Stimulated activated naive CD8-positive, alpha-beta T cell treated with anti-CD3 and anti-CD28 coated beads, Interleukin-15, Interleukin-2, amounts not matched to agents 100 U/mL and 50 U/mL, for 24 hours (primary cell): ENCODE measurements at regions not wholly inside any gene's neighbourhood (a gene's known extent, or its start where the extent isn't known, plus 50 kb on each side); places are given as distances from the start of the nearest gene placed in this dataset.

Experiments
- ATAC-seq: fragments of 150-1000 bp; cut with Tn5 transposase; one replicate; pipeline ENCODE4 v1.10.0; 2021
- DNase-seq: peaks from one replicate; pipeline ENCODE4 v3.0.0; 2021

- no peak for DNase-seq
Measured at GRCh38 chr5:114252226-114252625, 109.6 kb upstream of the KCNN2 start.

GRCh38 chr5:114255260-114255659 is 106.6 kb upstream of the KCNN2 start:
- ATAC-seq (peak; percentile 14), DNase-seq (no peak)

More at GRCh38 chr5:114252226-114252625, 109.6 kb upstream of the KCNN2 start:
- no peak for ATAC-seq

- no peak for ATAC-seq
- no peak for DNase-seq
Measured at GRCh38 chr5:114261989-114262388, 99.9 kb upstream of the KCNN2 start.

DNA sequence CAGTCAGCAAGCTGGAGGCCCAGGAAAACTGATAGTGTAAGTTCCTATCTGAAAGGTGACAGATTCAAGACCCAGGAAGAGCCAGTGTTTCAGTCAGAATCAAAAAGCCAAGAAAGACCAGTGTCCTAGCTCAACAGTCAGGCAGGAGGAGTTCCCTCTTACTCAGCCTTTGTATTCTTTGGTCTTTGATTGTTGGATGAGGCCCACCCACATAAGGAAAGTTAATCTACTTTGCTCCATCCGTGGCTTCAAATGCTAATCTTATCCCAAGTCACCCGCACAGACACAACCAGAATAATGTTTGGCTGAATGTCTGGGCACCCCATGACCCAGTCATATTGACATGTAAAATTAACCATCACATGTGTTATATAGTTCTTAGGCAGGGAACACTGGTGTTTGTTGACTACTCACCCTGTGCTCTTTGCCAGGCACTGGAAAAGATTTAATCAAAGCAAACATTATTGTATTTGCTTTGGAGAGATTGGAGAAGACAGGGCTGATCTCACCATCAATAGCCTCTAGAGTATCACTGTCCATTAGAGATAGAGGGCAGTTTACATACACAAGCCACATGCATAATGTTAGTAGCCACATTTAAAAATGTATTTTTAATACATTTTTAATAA is 96.3 kb upstream of the KCNN2 start:
- no peak for ATAC-seq
- DNase-seq: no peak

DNA sequence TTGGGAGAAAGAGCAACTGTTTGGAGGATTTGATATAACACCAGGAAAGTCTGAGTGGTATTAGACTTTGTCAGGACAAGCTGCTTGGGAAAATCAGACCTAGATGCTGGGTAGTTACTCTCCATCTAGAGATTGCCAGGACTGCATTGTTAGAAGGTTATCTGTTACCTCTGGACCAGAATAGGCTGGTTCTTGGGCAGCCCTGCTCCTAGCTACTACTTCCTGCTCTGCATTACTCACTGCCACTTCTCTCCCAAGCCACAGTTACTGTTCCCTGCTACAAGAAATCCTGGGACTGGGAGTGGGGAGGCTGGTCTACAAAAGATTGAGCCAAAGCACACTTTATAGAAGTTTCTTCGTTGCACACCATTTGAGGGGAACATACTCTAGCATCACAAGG is 95.5 kb upstream of the KCNN2 start:
- ATAC-seq (no peak), DNase-seq (no peak)

DNA sequence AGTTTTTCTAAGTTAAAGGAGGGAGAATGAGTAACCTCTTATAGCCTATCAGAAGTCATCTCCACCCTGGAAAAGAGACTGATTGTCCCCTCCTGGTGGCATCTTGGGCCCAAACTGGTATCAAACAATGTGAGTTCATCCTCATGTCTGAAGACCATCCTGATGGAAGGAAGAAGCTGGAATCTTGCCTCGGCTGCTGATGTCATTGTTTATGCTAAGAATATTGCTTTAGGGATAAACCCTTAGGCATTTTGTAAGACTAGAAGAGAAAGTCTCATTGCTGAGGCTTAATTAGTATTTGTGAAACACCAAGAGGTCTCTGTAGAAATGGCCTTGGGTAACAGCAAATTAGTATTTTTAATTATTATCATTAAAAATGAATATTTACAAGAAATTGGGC is 65.7 kb upstream of the KCNN2 start:
- ATAC-seq: no peak
- DNase-seq: no peak

DNA sequence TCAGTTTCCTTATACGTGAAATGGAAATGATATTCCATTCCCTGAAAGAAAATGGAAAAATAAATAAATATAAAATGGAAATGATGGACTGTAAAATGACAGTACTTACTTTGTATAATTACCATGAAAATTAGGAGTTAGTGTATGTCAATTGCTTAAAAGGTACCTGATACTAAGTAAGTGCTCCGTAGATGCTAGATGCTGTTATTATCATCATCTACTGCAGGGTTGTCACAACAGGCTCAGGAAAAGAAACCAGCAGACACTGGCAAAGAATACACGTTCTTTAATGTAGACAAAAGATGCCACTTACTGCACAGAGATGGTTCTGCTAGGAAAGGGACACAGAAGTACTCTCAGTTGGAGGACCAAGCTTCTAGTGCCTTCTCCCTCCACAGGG is 64.0 kb upstream of the KCNN2 start:
- ATAC-seq: no peak

DNA sequence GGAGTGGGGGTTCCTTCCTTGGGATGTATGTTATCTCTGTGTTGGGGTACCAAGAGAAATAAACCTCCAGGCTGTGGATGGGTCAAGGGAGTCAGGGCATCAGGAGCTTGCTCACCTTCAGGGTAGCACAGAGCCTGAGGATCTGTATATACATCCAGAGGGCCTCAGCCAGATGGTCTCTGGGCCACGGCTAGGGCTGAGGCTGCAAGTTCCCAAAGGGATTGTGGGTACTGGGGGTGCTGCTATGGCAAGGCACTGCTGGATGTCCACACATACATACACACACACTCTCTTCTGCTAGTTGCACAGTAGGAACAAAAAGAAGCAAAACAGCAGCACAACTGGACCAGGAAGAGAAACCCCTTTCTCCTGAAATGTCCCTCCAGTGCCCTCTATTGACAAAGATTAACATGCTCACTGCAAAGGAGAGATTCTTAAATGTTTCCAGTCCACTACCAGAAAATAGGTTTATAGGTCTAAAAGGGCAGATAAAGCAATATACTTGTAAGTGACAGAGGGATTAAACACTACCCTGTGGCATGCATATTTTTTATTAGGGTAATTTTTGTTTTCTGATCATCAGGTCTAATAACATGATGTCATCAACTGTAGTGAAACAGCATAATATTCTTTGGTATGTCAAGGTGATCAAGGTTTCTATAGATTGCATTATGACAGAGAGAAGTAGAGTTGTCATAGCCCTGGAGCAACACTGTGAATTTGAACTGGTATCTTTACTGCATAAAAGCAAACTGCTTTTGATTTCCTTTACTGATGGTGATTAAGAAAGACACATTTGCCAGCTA is 56.3 kb upstream of the KCNN2 start:
- DNase-seq: no peak
- ATAC-seq: no peak

More for the DNA sequence above, 64.0 kb upstream of the KCNN2 start:
- DNase-seq: no peak

DNA sequence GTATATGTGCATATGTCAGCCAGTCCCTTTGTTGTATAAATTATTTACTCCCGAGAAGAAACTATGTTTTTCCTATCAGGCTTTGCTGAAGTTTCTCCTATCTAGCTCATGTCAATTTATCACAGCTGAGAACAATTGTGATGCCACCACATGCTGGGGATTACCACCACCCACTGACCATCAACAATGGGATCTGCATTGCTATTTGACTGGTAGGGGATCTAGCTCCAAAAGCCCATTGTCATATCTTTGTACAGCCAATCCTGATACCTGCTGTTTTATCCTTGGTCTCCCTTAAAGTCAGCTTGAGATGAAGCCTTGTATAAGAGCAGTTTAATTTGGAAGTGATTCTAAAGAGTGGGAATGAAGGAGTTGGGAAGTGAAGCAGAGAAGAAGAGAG is 53.9 kb upstream of the KCNN2 start:
- no peak for DNase-seq
- ATAC-seq: no peak

GRCh38 chr5:114308508-114308907 is 53.4 kb upstream of the KCNN2 start:
- DNase-seq (no peak), ATAC-seq (no peak)

DNA sequence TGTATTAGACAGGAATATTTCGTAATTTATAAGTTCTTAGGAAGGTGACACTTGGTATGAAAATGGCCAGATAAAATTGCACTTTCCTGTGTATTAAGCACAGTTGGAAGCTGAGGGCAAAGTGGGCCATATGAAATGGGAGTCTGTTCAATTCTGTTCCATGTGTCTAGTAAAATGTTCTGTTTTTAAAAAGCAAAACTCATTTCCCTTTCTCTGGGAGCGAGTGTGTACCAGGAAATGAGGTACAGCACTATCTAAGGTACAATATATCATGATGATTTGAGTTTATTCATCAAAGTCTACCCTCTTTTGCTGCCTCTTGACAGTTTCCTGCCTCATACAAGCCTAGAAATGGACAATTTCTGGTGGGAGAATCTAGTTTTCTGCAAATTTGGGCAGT is 51.2 kb upstream of the KCNN2 start:
- DNase-seq: no peak
- ATAC-seq: no peak

- DNase-seq (no peak), ATAC-seq (no peak)
Measured at GRCh38 chr5:114311281-114311680, 50.6 kb upstream of the KCNN2 start.

DNA sequence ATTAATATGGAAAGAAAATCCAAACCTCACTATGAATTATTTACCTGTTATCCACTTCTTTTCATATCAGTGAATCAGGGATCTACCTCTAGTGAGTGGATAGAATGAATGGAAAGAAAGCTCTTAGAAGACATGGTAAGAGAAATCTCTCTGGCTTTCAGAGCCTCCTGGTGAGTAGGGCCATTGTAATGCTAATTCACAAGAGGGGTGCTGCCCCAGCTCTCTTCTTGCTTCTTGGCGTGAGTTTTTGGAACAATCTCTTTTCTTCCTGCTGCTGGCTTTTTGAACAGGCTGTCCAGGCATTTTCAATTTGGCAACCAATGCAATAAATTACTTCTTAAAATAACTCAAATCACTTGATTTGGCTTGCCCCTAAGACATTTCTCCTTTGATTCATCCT is 49.9 kb upstream of the KCNN2 start:
- DNase-seq (no peak), ATAC-seq (no peak)
